Caki2 (cell line): ENCODE measurements at regions not wholly inside any gene's neighbourhood (a gene's known extent, or its start where the extent isn't known, plus 50 kb on each side); places are given as distances from the start of the nearest gene placed in this dataset.

Experiments
- DNase-seq: peaks from one replicate; pipeline ENCODE4 v3.0.0-alpha.2; 2015; ENCODE audit warnings: low read depth
- in situ Hi-C: cut with HindIII; loops from 2 replicates; pipeline ENCODE4 v1.10.0; 2016; ENCODE audit warnings: low sequenced_read_pairs, low pct_unique_long_range_greater_than_20kb, mixed read lengths

DNA sequence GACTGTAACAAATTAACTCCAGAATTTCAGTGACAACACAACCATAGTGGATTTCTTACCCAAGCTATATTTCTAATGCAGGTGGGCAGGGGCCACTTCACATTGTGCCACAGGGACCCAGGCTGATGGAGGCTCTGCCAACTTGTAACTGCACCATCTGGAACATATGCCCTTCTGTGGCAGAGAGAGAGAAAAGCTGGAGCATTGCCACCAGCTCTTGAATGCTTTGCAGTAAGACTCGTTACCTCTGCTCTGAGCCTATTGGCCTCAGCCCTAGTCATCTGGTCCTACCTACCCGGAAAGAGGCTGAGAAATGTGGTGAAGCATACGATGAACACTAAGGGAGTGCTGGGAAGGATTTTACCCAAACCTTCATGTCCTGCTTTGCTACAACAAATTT, 587.1 kb downstream of the ZNF385D start:
- DNase-seq = no peak
- in situ Hi-C loops = no loop called here

DNA sequence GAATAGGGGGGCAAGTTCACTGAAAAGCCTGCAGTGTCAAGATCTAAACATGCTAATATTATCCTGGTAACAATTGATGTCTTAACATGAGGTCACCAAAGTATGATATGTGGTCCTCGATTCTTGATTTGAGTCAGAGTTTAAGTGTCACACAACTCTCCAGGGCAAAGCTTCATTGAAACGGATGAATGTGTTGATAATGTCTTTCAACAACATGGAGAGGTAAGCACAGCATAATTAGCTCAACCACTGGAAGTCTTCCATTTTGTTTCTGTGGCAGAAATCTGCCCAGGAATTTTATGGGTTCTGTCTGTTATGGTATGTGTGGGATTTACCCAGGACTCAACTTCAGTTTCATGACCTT, 591.5 kb downstream of the ZNF385D start:
- in situ Hi-C loops = no loop called here
- DNase-seq = no peak

DNA sequence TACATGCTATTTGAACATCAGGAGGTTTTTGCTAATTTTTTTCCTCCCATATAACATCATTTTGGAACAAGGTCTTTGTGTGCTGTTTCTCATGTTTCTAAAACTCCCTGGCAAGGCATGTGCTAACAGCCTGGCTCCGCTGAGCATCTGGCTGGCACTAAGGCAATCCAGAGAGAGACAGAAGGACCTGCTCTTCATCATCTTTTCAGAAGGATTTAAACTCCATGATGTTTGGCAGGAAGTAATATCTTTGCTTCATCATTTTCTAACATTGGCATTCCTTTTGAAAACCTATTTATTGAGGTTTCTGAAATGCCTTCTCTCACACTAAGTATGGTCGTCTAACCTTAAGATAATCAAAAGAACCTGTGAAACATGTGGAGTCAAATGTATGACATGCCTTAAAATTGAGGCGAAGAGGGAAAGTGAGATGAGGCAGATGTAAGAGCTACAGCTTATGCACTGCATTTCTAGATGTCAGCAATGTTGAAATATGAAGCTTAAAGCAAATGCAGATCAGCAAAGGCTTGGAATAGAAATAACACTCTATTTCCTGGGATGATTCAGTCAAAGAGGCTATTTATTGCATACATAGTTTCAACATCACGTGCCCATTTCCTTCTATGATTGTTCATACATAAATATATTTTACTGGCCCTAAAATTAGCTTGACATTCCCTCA, 592.0 kb downstream of the ZNF385D start:
- DNase-seq = no peak
- in situ Hi-C loops = no loop called here

DNA sequence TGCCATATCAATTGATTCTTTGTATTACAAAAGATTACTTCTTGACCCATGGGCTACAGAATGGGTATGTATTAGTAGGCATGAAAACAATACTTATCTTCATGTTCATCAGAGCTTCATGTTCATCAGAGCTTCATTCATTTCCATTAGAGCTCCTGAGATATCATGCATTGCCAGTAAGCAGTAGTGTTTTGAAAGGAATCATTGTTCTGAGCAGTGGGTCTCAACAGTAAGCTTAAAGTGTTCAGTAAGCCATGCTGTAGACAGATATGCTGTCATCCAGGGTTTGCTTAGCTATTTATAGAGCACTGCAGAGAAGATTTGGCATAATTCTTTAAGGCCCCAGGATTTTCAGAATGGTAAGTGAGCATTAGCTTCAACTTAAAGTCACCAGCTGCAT, 596.1 kb downstream of the ZNF385D start:
- DNase-seq = no peak
- in situ Hi-C loops = no loop called here

DNA sequence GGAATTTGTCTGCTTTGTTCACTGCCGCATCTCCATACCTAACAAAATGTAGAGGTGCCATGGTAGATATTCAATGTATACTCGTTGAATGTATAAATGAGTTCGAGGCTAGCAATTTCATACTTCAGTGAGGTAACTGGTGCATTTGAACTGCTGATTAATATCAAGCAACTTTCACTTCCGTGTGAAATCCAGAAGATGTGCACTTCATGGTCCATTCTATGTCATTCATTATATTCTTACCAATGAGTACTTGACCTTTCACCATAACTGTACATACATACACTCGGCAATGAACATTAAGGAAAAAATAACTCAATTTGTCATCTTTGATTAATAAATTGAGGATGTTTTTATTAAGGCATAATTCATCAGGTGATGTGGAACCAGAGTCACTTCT, 598.5 kb downstream of the ZNF385D start:
- in situ Hi-C loops = no loop called here

DNA sequence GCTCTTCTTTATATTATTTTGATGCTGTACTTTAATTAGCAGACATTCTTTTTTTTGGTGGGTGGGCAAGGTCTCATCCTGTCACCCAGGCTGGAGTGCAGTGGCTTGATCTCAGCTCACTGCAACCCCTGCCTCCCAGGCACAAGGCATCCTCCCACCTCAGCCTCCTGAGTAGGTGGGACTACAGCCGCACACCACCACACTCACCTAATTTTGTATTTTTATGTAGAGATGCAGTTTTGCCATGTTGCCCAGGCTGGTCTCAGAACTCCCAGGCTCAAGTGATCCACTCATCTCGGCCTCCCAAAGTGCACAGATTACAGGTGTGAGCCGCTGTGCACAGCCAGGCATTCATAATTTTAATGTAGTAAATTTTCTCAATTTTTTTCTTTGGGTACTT, 608.1 kb downstream of the ZNF385D start:
- in situ Hi-C loops = no loop called here
- DNase-seq = no peak

More for the DNA sequence above, 598.5 kb downstream of the ZNF385D start:
- DNase-seq = no peak

DNA sequence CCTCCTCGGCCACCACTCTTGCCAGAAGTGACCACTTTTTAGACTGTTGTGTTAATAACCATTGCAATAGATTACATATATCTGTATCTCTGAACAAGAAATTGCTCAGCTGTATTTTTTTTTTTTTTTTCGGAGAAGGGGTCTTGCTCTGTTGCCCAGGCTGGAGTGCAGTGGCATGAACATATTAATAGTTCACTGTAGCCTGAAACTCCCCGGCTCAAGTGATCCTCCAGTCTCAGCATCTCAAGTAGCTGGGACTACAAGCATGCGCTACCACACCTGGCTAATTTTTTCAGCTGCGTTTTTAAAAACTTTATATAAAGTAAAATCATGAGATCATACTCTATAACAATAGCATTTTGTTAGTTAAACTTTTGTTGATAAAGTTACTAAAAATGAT, 609.0 kb downstream of the ZNF385D start:
- in situ Hi-C loops = no loop called here
- no peak for DNase-seq

DNA sequence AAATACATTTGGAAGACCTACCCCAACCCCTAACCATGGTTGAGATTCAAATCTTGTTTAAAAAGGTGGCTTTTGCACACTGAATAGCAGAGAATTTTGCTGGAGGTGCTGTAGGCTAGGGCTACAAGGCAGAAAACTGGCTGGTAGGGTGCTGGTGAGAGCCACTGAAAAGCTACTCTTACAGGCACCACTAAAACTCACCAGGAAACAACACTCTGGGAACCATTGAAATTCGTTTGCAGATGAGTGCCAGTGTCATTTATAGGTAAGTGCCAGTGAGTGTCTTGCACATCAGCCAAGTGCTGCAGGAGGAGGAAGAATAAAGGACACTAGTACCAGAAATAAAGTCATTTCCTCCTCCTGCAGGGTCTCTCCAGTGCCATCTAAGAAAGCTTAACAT, 610.2 kb downstream of the ZNF385D start:
- DNase-seq = no peak
- in situ Hi-C loops = no loop called here

DNA sequence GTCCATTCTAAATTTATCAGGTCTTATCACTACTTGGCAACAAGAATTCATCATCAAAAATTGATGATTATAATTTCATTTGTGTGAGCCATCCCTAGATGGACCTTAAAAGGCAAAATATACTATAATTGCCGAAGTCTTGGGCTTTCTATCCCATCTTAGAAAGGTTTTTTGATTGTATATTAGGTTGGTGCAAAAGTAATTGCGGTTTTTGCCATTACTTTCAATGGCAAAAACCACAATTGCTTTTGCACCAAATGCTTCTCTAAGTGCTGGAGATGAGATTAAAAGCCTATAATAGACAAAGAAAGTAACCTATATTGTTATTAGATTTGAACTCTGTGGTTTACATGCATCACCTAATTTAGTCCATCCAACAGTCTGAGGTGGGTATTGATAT, 612.9 kb downstream of the ZNF385D start:
- DNase-seq = no peak
- in situ Hi-C loops = no loop called here

DNA sequence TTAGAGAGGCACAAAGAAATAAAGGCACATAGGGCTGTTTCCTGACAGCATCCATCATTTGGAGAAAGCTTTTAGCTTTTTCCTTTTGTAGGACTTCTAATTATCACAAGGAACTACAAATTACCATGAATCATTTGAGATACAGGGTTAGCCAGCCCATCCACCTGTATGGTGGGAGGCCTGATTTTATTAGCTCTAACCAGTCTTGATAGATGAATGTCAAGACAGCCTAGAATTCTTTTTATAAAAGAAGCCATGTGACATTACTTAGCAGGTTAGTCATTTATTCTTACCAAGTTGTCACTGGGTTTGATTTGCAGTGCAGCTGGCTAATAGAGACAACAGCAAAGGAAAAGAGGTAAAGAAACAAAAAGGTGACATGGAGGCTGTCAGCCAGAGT, 618.1 kb downstream of the ZNF385D start:
- DNase-seq = no peak
- in situ Hi-C loops = no loop called here

DNA sequence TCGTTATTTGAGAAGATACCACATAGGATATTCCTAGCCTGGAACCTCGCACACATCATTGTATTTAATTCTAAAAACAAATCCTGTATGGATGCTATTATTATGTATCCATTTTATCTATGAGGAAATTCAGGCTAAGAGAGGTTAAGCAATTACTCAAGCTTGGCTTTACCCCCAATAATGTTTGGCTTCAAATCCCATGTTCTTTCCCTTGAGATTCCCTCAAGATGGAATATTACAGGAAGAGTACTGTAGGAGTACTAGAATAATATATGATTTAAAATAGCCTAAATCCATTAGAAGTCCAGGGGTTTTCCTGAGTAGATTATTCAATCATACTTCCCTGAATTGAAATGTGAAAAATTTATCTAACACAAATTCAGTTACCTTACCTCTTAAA, 630.2 kb downstream of the ZNF385D start:
- in situ Hi-C loops = no loop called here
- no peak for DNase-seq

DNA sequence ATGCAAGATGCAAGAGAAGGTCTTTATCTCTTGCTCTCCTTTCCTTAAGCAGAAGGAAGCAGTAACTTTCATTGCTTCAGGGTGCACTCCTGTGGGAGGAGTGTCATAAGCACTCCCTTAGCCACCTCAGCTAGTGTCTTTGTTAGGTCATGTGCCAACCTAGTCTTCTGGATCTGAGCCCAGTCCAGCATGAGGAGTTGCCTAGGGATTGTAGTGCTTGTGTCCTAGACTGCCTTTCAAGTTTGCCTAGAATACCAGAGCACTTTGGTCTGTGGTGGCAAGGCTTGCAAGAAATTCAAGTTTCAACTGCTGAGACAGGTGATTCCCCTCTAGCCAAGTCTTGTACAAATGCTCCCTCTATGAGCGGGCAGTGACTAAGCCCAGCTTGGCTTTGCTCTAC, 633.6 kb downstream of the ZNF385D start:
- no peak for DNase-seq
- in situ Hi-C loops = no loop called here

DNA sequence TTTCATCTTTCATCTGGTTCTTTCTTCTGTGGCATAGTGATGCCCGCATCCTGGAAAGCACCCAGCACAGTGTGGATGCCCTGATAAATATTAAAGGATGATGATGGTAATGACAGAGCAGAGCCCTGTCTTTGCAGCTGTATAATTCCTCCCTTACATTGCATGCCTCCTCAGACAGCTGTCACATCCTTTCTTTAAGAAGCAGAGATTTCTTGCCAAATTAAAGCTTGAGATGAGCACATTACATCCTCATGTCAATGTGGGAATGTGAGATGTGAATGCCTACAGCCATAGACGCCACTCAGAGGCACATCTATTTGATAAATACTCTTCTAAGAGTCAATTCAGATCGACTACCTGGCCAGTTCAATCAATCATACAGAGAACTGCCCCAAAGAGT, 642.0 kb downstream of the ZNF385D start:
- in situ Hi-C loops = no loop called here

DNA sequence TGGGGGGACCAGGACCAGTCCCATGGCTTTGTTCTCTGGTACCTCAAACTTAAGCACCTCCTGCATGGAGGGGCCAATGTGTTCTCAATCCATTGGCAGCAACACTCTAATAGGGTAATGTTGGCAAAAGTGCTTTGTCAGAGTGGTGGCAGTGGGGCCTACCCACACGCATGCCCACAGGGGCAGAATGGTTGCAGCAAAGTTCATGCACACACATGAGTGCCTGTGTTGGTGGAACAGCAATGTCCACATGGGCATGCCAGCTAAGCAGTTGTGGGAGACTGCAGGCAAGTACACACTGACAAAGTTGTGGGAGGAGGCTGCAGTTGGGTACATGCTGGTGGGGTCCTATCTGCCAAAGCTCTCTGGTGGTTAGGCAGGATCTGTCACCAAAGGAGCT, 645.2 kb downstream of the ZNF385D start:
- in situ Hi-C loops = no loop called here
- no peak for DNase-seq

More for the DNA sequence above, 642.0 kb downstream of the ZNF385D start:
- DNase-seq = no peak

DNA sequence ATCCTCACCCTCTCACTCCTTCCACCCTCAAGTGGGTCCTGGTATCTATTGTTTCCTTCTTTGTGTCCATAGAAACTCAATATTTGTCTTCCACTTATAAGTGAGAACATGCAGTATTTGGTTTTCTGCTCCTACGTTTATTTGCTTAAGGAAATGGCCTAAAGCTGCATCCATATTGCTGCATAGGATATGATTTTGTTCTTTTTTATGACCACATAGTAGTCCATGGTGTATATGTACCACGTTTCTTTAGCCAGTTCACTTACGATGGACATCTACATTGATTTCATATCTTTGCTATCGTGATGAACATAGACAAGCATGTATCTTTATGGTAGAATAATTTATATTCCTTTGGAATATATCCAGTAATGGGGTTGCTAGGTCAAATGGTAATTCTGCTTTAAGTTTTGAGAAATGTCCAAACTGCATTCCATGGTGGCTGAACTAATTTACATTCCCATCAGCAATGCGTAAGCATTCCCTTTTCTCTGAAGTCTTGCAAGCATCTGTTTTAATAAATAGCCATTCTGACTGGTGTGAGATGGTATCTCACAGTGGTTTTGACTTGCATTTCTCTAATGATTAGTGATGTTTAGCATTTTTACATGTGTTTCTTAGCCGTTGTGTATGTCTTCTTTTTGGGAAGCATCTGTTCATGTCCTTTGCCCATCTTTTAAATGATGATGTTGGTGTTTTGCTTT, 650.2 kb downstream of the ZNF385D start:
- in situ Hi-C loops = no loop called here

DNA sequence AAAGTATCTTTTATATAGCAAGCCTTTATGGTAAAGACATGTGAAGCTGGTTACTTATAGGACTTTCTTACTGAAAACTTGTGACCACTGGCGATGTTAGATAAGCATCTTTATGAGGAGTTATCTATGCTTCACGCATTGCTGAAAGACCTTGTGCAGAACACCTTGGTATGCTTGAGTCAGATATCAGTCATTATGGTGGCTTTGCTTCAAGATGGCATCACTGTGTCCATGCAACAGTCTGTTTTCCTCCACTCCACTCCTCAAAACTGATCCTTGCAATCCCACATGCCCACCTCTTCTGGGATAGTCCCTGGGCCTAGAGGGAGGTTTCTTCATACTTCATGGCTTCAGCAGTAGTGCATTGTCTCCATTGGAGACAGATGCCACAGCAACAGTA, 656.3 kb downstream of the ZNF385D start:
- DNase-seq = no peak
- in situ Hi-C loops = no loop called here

More for the DNA sequence above, 650.2 kb downstream of the ZNF385D start:
- DNase-seq = no peak

DNA sequence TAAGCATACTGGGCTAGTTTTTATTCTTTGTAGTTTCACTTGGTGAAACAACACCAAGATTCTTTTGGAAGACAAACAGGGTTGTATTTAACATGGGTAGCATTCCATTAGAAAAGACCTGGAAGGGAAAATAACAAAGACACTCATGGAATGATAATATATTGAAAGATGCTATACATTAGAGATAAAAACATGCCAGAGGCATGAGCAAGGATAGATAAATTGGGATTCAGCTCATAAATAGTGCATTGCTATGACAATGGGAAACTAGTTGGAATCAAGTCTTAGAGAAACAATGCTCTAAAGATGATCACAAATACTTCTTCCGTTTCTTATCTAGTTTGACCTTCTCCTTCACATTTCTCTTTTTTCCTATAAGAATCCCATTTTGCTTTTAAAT, 677.4 kb downstream of the ZNF385D start:
- in situ Hi-C loops = no loop called here
- DNase-seq = no peak

DNA sequence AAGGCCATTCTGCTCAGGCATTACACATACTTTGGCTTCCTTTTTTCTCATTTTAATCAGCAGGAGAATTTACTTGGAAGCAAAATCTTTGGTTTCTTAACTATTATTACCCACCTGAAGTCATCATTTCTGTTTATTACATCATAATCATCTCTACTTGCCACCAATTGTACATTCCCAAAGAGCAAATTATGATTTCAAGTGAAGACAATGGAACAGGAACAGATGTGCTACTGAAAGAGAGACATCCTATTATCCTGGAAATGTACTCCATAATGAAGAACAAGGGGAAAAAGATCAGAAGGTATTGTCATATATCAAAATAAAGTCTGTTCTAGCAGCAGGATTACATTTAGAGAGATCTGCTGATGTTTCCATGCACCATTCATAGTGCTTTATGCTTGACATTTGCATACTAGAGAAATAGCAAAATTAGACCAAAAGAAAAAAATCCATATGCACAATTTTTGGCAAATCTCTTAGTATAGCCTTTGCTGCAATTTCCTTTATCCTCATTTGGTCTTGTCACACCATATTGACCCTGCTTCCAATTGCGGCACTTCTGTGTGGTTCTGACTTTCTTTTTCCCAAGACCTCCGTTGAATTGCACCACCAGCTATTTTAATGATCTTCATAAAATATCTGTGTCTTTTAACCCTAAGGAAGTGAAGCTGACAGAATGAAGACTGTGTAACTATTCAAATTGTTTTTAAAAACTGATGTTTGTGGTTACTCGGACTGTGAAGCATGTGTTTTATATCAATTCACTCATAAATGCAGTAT, 683.8 kb downstream of the ZNF385D start:
- in situ Hi-C loops = no loop called here
- DNase-seq = no peak

DNA sequence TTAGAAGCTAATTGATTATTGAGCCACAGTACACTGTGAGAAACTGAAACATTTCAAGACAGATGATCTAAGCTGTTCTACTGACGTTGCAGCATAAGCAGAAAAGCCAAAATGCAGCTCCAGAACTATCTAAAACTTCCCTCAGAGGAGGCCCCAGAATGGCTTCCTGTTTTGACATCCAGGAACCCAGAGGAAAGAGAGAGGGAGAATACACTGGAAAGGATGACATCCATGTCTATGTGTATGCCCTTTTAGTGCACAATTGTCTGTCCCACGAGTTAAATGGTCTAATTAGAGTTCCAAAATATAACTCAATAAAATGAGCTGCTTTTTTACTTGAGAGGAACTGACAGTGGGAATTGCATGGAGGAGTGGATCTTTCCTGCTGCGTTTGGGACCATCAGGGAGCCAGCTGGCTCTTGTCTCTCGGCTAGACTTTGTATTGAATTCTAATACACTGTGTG, 688.1 kb downstream of the ZNF385D start:
- in situ Hi-C loops = no loop called here
- DNase-seq = no peak
